Peyer's patch (tissue), 4 donors: ENCODE measurements at regions not wholly inside any gene's neighbourhood (a gene's known extent, or its start where the extent isn't known, plus 50 kb on each side); places are given as distances from the start of the nearest gene placed in this dataset.

Source experiments
- DNase-seq, 3 donors: peaks; one replicate each; pipeline ENCODE4 v3.0.0-alpha.2; 2017 to 2019
- H3K27ac ChIP-seq, 4 donors: fragments of 200-600 bp; sonication (generic); one replicate each; pipeline ENCODE4 v1.5.1; 2016 to 2019
- H3K27me3 ChIP-seq, 2 donors: fragments of 200-600 bp; sonication (generic); one replicate each; pipeline ENCODE4 v1.5.1; 2019
- H3K36me3 ChIP-seq, 3 donors: fragments of 200-600 bp; sonication (generic); one replicate each; pipeline ENCODE4 v1.5.1; 2016 to 2019
- H3K4me1 ChIP-seq, 4 donors: fragments of 200-600 bp; sonication (generic); one replicate each; pipeline ENCODE4 v1.5.1; 2016 to 2019
- H3K4me3 ChIP-seq, 4 donors: fragments of 200-600 bp; sonication (generic); 1 replicate in 3 of 4; 2 replicates in 1 of 4; pipeline ENCODE4 v1.5.1; 2016 to 2019; ENCODE audit warnings: mild to moderate bottlenecking in 1 of 4
- H3K9me3 ChIP-seq, 4 donors: fragments of 200-600 bp; sonication (generic); one replicate each; pipeline ENCODE4 v1.5.1; 2016 to 2019; ENCODE audit warnings: mild to moderate bottlenecking in 1 of 4
- POLR2A ChIP-seq, 2 donors: fragments of 450-650 bp; IDR thresholded peaks; one replicate each; pipeline ENCODE4 v1.5.1; 2017; ENCODE audit warnings: antibody characterized with exemption in 2 of 2, mild to moderate bottlenecking in 2 of 2, moderate library complexity in 2 of 2
- TF ChIP-seq, protein P1 (sequence below), 6 experiments: fragments of 450-650 bp in 4 of 6; fragments of 200-600 bp in 2 of 6; sonication (generic) in 1 of 6; IDR thresholded peaks; one replicate each; pipeline ENCODE4 v1.5.1; 2017 to 2019; ENCODE audit warnings: antibody characterized with exemption in 6 of 6, mild to moderate bottlenecking in 3 of 6, moderate library complexity in 1 of 6

DNA sequence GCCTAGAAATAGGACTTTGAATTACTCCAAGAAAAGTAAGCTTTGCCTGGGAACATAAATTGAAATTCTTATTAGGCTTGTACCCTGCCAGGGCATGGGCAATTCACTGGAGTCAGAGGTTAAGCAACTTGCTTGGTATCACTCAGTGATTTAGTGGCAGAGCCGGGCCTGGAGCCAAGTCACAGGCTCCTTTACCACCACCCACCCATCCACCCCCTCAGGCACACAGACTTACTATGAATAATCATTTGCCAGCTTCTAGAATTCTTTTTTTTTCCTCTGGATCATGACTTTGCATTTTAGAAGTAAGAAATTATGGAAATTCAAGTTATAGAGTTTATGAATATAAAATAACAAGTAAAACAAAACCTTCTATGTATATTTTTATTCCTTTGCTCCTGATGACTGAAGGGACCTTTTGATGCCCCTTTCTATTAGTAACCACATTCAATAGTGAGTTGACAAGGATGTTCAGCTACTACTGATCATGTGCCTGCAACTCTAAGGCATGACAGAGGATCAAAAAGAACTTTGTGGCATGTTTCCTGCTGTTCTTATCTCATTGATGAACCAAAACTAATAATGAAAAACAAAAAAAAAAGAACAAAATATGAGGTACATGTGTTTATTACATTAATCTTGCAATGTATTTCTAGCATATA is 614.7 kb downstream of the TLR4 start:
- TF ChIP-seq, protein P1, sequence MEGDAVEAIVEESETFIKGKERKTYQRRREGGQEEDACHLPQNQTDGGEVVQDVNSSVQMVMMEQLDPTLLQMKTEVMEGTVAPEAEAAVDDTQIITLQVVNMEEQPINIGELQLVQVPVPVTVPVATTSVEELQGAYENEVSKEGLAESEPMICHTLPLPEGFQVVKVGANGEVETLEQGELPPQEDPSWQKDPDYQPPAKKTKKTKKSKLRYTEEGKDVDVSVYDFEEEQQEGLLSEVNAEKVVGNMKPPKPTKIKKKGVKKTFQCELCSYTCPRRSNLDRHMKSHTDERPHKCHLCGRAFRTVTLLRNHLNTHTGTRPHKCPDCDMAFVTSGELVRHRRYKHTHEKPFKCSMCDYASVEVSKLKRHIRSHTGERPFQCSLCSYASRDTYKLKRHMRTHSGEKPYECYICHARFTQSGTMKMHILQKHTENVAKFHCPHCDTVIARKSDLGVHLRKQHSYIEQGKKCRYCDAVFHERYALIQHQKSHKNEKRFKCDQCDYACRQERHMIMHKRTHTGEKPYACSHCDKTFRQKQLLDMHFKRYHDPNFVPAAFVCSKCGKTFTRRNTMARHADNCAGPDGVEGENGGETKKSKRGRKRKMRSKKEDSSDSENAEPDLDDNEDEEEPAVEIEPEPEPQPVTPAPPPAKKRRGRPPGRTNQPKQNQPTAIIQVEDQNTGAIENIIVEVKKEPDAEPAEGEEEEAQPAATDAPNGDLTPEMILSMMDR (IDR thresholded peaks at IDR 0.05), result no peak
- TF ChIP-seq POLR2A (IDR thresholded peaks at IDR 0.05), result no peak
- Histone ChIP-seq H3K4me1 (no peaks in the 10 kb centered on the region), H3K27me3 (no peaks in the 10 kb centered on the region)

DNA sequence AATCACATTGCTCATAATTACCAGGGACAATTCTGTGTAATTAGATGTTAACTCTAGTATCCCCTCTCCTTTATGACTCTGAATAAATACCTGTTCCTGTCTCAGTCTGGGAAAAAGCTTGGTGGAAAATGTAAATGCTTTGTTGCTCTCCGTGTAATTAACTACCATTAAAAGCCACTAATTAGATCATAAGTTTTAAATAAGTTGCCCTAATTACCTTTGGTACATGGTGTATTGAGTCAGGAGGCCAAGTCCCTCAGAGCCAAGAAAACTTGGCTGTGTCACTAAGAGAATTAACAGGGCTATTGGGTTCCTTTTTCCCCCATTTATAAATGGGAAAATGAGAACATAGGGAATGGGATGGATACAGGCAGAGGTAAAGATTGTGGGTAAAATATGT is 617.6 kb downstream of the TLR4 start:
- Histone ChIP-seq H3K27ac (no peak overlapping the region), H3K4me1 (no peaks in the 10 kb centered on the region), H3K27me3 (no peaks in the 10 kb centered on the region), H3K9me3 (no peaks in the 10 kb centered on the region), H3K36me3 (no peaks in the 10 kb centered on the region), H3K4me3 (no peak overlapping the region)
- TF ChIP-seq, protein P1 (IDR thresholded peaks at IDR 0.05), result no peak
- no peak for TF ChIP-seq POLR2A (IDR thresholded peaks at IDR 0.05)
- DNase-seq, result no peak

More for the DNA sequence above, 614.7 kb downstream of the TLR4 start:
- H3K9me3 ChIP-seq, result no peaks in the 10 kb centered on the region
- no peaks in the 10 kb centered on the region for H3K36me3 ChIP-seq
- no peak overlapping the region for H3K4me3 ChIP-seq
- H3K27ac ChIP-seq, result no peak overlapping the region
- no peak for DNase-seq

DNA sequence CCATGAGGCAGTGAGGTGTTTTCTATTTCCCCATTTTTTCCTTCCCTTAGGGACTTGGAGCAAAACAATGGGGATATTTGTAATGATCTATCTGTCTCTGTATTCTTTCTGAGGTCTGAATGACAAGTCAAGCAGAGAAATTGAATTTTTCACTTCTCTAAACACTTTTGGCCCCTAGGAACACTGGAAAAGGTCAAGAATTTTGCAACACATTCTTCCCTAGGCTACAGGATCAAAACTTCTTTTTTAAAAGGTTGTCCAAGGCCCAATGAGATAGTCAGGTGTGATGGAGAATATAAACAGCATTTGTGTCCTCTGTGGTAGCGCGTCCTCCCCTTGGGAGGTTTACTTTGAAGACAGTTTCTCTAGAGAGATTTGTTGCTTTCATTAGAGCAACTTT is 620.5 kb downstream of the TLR4 start:
- H3K9me3 ChIP-seq, result no peaks in the 10 kb centered on the region
- H3K27ac ChIP-seq, result no peak overlapping the region
- DNase-seq, result no peak
- no peaks in the 10 kb centered on the region for H3K27me3 ChIP-seq
- H3K36me3 ChIP-seq, result no peaks in the 10 kb centered on the region
- no peaks in the 10 kb centered on the region for H3K4me1 ChIP-seq
- TF ChIP-seq, protein P1 (IDR thresholded peaks at IDR 0.05), result no peak
- no peak for TF ChIP-seq POLR2A (IDR thresholded peaks at IDR 0.05)
- no peak overlapping the region for H3K4me3 ChIP-seq

DNA sequence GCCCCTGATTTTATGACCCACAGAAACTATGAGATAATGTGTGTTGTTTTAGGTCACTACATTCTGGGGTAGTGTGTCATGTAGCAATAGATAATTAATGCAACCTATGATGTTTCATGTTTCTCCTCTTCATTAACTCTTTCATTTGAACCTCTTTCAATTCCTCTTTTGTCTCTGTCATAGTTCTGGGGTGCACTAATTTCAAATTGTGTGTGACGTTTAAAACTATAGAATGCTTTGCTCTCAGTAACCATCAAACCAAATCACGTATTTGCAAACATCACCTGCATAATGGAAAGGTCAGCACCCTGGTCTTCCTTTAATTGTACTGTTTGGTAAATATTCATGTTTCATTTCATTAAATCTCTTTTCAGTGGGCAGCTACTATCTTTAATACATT is 621.6 kb downstream of the TLR4 start:
- H3K4me3 ChIP-seq, result no peak overlapping the region
- no peaks in the 10 kb centered on the region for H3K36me3 ChIP-seq
- no peak overlapping the region for H3K27ac ChIP-seq
- DNase-seq, result no peak
- no peaks in the 10 kb centered on the region for H3K4me1 ChIP-seq
- H3K9me3 ChIP-seq, result no peaks in the 10 kb centered on the region
- TF ChIP-seq, protein P1 (IDR thresholded peaks at IDR 0.05), result no peak
- no peak for TF ChIP-seq POLR2A (IDR thresholded peaks at IDR 0.05)
- H3K27me3 ChIP-seq, result no peaks in the 10 kb centered on the region

DNA sequence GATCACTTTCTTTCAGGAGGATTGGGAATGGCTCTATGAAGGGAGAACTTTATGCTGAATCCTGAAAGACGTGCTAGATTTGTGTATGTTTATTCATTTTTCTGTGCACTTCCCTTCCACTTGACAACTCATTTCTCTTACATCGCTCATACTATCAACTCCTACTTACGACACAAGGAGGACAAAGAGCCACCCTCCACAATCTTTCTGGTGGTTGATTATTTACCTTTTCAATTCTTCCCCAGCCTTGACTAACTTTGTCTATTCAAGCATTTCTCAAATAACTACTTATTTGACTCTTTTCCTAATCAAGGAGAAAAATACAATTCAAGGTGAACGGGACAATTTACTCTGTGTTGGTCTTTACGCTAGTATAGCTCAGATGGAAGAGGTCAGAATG is 622.1 kb downstream of the TLR4 start:
- Histone ChIP-seq H3K36me3 (no peaks in the 10 kb centered on the region), H3K9me3 (no peaks in the 10 kb centered on the region), H3K4me3 (no peak overlapping the region), H3K27me3 (no peaks in the 10 kb centered on the region), H3K4me1 (no peaks in the 10 kb centered on the region), H3K27ac (no peak overlapping the region)
- TF ChIP-seq, protein P1 (IDR thresholded peaks at IDR 0.05), result no peak
- no peak for TF ChIP-seq POLR2A (IDR thresholded peaks at IDR 0.05)
- no peak for DNase-seq
